Transverse colon (tissue), 4 donors: ENCODE measurements at regions not wholly inside any gene's neighbourhood (a gene's known extent, or its start where the extent isn't known, plus 50 kb on each side); places are given as distances from the start of the nearest gene placed in this dataset.

ENCODE experiments used
- POLR2AphosphoS5 ChIP-seq, 3 donors: sonication (generic); formaldehyde crosslinking; IDR thresholded peaks; one replicate each; pipeline ENCODE4 v1.6.1; 2016; ENCODE audit warnings: antibody characterized with exemption in 3 of 3
- TF ChIP-seq, protein P1 (sequence below), 5 experiments: fragments of 200-600 bp in 3 of 5; fragments of 450-650 bp in 2 of 5; sonication (generic) in 3 of 5; IDR thresholded peaks; 1 replicate in 2 of 5; 2 replicates in 3 of 5; pipeline ENCODE4 v1.5.1; 2016 to 2017; ENCODE audit warnings: antibody characterized with exemption in 5 of 5, inconsistent platforms in 3 of 5, mild to moderate bottlenecking in 2 of 5, moderate library complexity in 1 of 5

DNA sequence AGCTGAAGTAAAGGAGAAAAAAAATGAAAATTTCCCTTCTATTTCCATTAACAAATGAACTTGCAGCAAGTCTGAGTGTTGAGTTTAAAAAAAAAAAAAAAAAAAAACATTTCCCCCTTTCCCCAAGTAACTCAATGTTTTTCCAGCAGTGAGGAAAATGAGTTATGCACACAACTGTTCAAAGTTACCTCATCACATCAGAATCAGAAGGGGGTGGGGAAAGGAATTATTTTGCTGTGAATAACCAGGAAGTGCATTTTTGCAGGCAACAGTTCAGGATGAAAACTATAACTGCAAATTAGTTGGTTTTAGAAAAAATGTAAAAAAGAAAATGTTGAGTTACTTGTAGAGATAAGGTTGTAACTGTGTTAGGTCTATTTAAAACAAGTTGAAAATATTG lies 568.9 kb upstream of the CITED2 start:
- TF ChIP-seq, protein P1, sequence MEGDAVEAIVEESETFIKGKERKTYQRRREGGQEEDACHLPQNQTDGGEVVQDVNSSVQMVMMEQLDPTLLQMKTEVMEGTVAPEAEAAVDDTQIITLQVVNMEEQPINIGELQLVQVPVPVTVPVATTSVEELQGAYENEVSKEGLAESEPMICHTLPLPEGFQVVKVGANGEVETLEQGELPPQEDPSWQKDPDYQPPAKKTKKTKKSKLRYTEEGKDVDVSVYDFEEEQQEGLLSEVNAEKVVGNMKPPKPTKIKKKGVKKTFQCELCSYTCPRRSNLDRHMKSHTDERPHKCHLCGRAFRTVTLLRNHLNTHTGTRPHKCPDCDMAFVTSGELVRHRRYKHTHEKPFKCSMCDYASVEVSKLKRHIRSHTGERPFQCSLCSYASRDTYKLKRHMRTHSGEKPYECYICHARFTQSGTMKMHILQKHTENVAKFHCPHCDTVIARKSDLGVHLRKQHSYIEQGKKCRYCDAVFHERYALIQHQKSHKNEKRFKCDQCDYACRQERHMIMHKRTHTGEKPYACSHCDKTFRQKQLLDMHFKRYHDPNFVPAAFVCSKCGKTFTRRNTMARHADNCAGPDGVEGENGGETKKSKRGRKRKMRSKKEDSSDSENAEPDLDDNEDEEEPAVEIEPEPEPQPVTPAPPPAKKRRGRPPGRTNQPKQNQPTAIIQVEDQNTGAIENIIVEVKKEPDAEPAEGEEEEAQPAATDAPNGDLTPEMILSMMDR (IDR thresholded peaks at IDR 0.05) = no peak
- TF ChIP-seq POLR2AphosphoS5 (IDR thresholded peaks at IDR 0.05) = no peak
